ENCODE measurements at regions not wholly inside any gene's neighbourhood (a gene's known extent, or its start where the extent isn't known, plus 50 kb on each side); places are given as distances from the start of the nearest gene placed in this dataset.

DNA sequence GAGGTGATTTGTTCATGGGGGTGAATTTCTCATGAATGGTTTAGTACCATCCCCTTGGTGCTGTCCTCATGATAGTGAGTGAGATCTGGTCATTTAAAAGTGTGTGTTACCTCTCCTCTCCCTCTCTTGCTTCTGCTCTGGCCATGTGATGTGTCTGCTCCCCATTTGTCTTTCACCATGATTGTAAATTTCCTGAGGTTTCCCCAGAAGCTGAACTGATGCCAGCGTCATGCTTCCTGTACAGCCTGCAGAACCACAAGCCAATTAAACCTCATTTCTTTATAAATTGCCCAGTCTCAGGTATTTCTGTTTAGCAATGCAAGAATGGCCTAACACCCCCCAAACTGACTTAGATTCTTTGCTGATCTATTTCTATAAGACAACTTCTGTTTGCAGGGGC, 249.4 kb upstream of the B3GALT2 start:
- DNase-seq (ENCODE audit: low spot score), result no peak

DNA sequence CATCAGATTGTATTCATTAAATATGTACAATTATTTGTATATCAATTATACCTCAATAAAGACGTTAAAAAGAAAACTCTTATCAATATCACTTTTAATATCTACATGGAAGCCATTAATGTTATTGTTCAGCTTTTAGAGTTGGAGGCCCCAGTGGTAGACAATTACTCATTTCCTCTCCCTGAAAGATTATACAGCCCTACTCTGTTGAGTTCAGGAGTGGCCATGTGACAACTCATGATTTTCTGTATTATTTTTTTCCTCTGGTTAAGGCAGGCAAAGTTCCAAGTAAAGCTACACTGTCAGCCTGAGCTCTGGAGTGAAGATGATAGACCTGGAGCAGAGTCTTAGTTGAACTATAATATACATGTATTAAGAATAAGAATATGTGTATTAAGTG, 247.9 kb upstream of the B3GALT2 start:
- DNase-seq (ENCODE audit: low spot score), result no peak

DNA sequence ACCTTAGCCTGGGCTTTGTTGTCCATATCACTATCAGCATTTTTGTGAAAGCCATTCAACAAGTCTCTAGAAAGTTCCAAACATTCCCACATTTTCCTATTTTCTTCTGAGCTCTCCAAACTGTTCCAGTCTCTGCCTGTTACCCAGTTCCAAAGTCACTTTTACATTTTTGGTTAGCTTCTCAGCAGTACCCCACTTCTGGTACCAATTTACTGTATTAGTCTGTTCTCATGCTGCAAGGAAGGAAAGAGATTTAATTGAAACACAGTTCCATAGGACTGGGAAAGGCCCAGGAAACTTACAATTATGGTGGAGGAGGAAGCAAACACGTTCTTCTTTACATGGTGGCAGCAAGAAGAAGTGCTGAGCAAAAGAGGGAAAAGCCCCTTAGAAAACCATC, 247.2 kb upstream of the B3GALT2 start:
- DNase-seq (ENCODE audit: low spot score), result no peak

DNA sequence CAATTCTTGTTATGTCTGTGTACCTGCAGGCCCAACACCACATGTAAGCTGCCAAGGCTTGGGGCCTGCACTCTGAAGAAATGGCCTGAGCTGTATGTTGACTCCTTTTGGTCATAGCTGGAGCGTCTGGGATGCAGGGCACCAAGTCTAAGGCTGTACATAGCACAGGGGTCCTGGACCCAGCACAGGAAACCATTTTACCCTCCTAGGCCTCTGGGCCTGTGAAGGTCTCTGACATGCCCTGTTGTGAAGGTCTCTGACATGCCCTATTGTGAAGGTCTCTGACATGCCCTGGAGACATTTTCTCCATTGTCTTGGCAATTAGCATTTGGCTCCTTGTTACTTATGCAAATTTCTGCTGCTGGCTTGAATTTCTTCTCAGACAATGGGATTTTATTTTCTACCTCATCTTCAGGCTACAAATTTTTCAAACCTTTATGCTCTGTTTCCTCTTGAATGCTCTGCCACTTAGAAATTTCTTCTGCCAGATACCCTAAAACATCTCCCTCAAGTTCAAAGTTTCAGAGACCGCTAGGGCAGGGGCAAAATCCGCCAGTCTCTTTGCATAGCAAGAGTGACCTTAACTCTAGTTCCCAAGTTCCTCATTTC, 246.7 kb upstream of the B3GALT2 start:
- DNase-seq (ENCODE audit: low spot score), result no peak

DNA sequence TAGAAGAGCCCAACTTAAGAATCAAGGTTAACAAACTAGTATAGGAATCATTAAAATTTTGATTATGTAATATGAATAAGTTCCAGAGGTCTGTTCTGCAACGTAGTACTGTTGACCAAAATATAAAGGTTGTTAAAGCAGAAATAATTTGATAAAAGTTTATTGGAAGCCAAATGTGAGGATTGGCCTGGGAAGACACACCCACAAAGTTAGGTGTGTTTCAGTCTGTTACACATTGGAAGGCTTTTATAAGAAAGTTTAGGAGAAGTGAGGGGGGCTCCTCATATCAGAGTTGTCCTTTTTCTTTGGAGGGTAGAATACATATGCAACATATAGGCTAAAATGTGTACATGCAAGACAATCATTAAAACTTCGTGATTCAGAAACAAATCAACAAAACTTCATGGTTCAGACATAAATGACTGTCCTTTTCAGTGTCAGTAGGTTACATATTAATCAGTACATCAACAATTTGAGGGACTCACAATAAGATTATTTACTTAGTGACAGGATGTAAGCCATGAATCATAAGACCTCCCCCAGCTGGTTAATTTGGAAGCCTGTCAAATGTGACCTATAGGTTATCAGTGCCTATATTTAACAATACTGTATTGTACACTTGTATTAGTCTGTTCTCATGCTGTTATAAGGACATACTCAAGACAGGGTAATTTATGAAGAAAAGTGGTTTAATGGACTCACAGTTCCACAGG, 245.0 kb upstream of the B3GALT2 start:
- no peak for DNase-seq (ENCODE audit: low spot score)

DNA sequence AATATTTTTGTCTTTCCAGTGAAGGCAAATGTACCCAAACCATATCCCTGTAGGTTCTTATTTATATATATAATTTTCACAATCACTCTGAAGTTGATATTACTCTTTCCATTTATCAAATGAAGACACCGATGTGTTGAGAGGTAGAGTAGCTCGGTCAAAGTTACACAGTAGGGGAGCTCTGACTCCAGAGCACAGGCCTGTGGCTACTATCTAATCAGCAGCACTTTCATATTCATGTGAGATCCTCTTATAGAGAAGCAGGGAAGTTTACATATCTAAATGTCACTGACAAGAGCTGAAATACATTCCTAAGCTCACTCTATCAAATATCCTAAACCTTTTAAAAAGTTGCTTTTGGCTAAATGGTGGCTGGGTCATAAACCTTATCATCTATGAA, 241.1 kb upstream of the B3GALT2 start:
- DNase-seq (ENCODE audit: low spot score), result no peak

DNA sequence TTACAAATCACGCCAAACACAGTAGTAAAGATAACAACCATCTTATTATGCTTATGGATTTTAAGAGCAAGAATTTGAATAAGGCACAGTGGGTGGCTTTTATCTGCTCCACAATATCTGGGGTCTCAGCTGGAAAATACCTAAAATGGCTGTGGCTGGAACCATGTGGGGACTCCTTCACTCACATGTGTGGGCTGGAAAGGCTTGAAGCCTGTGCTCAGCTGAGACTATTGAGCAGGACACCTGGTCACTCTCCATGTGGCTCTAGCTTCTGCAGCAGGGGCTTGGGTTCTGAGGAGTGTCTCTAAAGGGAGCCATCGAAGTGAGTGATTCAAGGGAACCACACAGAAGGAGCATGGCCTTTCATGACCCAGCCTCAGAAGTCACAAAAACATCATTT, 239.6 kb upstream of the B3GALT2 start:
- DNase-seq (ENCODE audit: low spot score), result no peak

DNA sequence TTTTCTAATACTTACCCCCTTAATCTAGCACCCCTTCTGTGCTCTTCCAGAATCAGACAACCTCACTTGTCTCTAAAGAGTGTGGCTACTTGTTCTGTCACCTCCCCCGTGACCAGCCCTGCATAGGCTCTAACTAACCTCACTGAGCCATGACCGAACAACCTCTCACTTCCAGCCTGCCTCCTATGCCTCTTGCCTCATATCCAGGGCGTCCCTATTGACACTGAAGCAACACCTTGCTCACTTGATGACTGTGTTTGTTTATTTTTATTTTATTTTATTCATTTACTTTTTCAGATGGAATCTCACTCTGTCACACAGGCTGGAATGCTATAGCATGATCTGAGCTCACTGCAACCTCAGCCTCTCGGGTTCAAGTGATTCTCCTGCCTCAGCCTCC, 235.1 kb upstream of the B3GALT2 start:
- DNase-seq (ENCODE audit: low spot score), result no peak

DNA sequence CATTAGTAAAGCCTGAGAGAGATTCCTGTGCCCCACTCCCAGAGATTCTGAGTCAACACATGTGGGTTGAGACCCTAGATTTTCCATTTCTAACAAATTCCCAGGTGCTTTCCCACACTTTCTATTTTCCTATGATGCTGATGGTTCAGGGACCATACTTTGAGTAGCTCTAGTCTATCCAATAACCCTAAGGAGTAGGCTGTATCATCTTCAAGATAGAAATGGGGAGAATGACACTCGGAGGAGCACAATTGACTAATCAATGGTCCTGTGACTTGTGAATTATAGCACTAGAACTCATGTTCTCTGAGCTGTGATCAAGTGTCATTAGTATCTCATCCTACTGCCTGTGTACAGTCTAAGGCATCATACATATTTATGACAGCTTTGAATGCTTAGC, 232.9 kb upstream of the B3GALT2 start:
- no peak for DNase-seq (ENCODE audit: low spot score)

DNA sequence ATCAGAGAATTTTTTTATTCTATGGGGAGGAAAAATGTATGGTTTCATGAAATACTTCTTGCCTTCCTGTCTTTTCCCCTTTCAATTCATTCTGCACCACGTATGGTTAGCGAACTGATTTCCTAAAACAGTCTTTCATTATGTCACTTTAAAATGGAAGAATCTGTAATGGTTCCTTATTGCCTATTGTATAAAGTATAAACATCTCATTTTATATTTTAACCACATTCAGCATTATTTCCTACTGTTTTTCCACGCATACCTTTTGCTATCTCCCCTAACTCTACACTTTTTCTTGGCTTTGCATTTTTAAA, 232.3 kb upstream of the B3GALT2 start:
- no peak for DNase-seq (ENCODE audit: low spot score)

DNA sequence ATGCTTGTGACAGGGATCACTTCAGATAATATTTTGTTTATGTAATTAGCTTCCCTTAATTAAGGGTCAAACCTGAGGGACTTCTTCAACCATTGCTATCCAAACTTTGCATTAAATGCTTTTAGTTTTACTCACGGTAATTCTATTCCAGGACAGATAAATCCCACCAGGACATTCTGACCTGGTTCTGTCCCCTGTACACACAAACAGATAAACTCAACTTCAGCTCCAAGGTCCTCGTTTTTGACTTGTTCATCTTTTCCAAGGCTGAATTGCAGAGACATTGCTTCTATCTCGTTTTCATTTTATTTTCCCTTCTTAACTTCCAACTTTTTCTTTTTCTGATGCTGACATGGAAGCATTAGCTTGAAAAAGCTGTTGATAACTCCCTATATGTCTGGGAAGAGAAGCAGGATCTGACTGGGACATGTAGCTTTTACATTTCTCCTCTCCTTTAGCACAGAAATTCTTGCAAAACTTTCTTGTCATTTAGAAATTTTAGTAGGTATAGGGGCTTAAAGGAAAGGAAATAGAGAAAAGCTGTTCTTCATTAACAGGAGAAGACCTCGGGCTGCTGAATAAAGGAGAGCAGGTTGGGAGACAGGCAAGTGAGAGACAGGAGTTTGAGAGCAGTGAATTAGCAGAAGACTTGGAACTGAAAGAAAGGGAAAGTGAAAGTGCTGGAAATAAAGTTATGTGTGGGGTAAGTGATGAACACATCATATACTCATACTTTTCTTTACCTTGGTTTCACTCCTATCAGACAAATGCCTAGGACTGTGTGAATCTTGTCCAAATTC, 231.7 kb upstream of the B3GALT2 start:
- DNase-seq (ENCODE audit: low spot score), result peak; percentile 27

DNA sequence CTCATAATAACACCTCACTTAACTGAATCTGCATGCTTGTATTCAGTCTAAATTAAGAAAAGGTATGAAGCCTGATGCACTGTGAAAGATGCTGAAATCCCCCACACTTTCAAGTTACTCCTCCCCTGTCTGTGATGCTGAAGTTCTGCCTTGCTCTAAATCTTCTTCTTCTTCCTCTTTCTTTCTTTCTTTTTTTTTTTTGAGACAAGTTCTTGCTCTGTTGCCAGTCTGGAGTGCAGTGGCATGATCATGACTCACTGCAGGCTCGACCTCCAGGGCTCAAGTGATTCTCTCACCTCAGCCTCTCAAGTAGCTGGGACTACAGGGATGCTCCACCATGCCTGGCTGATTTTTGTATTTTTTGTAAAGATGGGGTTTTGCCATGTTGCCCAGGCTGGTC, 231.0 kb upstream of the B3GALT2 start:
- DNase-seq (ENCODE audit: low spot score), result no peak

DNA sequence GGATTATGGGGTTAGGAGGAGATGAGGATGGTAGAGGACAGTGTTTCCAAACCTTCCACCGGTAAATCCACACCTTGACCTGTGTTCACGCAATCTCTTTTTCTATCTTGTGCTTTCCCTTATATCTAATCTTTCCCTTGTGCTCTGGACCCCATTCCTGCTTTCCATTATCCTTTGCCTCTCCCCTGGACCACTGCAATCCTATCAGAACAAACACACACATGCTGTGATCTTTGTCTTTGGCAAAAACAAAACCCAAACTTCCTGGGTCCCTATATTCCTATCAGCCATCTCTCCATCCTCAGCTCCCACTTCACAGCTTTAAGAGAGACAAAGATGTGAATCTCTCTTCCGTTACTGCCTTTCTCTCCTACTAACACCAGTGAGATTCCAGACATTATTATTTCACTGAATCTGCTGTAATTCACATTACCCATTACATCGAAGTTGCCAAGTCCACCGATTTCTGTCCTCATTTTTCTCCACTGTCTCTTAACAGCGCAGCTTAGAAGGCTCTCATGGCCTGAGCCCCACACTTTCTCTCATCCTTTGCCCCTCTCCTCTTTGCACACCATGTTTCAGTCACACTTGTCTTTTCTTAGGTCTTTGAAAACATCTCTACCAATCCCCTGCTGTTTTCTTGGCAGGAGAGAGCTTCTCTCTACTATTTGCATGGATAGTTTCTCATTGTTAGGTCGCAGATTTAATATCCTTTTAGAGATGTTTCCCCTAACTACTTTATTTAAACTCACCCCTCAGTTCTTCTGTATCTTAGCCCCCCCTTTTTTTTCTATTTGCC, 230.0 kb upstream of the B3GALT2 start:
- DNase-seq (ENCODE audit: low spot score), result no peak

DNA sequence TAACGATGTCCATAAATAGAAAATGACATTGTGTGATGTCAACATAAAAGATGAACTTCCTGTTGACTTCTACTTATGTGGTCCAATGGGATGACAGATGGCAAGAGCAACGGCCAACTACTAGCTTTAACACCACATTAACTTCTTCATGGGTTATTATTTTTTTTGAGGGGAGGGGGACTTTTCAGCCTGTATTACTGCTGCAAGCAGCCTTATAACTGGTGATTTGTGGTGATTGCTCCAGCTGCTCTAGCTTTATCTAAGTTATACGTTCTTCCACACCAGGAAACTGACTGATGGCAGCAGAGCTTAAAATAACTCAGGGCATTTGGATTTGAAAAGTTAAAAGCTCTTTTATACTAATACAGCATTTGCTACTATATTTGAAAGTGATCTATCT, 228.8 kb upstream of the B3GALT2 start:
- DNase-seq (ENCODE audit: low spot score), result no peak

DNA sequence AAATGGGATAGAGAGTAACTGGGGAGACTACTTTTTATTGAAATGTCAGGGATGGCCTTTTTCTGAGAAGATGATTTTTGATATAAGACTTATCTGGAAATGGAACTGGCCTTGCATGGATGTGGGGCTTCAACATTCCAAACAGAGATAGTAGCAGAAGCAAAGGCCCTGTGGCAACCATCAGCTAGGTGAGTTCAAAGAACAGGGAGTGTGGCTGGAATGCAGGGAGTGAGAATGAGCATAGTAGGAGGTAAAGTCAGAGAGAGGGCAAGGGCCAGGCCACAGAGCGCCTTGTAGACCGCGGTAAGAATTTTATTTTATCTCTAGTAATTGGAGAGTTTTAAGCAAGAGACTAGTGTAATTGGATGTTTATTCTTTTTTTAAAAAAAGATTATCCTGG, 227.0 kb upstream of the B3GALT2 start:
- no peak for DNase-seq (ENCODE audit: low spot score)

DNA sequence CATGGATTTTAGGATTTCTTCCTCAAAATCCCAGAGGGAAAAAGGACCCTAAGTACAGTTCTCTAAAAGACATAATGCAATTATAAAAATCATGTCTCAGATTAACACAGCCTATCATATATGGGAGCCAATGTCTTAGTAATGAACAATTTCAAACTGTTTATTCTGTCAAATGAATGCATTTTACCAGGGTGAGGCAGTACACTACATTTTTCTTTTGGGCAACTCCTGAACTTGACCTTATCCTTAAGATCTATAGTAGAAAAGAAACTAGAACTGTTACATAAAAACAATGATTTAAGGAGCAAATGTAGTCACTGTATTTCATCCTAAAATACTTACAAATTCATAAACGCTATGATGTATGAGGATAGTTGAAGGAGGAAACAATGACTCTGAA, 226.3 kb upstream of the B3GALT2 start:
- DNase-seq (ENCODE audit: low spot score), result no peak

DNA sequence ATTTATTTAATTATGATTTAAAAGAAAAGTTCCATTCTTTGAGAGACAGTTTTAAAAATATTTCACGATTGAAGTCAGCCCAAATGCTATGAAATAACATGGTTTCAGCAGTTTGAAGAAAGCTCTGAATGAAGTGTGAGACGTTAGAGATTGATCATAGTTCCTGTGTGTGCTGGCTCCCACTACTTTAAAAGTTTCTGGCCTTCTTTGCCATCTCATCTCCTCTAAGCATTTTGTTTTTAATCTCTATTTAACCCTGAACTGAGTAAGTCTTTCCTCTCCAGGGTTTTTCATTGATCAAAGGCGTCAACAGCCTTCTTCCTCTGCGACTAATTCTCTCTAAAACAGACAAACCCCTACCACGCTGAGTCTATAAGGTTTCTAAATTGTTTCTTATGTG, 225.3 kb upstream of the B3GALT2 start:
- no peak for DNase-seq (ENCODE audit: low spot score)

DNA sequence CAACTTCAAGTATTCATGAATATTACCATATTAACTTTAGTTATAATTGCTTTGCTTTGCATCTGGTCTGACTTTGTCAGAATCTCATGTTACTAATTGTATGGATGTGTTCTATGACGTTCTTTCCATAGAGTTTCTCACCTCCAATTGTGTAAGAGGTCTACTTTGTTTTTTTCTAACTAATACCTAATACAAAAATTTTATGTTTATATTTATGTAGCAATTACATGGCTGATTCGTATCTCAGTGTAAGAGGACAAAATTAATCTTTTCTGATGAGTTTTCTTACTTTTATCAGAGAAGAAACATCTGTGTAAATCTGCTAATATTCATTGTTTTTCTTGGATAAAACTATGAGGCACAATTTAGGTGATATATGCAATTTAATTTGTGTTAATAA, 224.8 kb upstream of the B3GALT2 start:
- DNase-seq (ENCODE audit: low spot score), result no peak

DNA sequence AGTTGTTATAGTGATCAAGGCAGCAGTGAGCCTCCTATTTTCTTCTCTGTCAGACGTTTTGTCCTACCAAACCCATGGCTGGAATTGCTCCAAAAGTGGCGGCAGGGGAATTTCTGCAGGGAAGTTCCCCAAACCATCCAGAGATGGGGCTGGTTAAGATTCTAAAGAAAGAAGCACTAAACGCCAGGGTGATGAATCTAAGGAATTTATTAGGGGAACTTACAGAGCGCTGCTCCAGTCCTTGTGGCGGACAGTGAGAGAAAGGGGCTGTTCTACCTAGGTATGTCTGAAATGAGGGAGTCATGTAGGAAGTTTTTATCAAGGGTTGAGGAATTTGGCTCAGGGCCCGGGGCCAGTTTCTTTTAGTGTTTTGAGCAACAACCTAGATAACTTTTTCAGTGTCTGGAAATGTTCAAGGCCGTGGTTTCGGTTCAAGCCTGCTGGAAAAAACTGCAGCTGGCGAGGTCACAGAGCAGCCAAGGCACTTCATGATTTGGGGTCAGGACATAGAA, 222.4 kb upstream of the B3GALT2 start:
- no peak for DNase-seq (ENCODE audit: low spot score)

DNA sequence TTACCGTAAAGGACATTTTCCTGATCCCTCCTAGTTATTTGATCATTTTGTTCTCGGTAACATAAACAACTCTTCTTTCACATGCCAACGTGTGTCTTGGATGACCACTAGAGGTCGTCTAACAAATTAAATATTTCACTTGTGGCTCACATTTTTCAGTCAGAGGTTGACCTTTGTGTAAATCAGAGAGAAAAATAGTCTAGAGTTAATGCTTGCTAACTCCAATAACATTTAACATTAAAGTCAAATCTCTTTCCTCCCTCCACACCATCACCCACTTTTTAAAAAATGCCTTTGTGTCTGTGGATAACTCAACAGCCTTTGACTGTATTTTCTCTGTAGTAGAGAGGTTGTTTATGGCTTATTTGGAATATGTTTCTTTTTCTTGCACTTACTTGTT, 220.5 kb upstream of the B3GALT2 start:
- DNase-seq (ENCODE audit: low spot score), result peak; percentile 12

DNA sequence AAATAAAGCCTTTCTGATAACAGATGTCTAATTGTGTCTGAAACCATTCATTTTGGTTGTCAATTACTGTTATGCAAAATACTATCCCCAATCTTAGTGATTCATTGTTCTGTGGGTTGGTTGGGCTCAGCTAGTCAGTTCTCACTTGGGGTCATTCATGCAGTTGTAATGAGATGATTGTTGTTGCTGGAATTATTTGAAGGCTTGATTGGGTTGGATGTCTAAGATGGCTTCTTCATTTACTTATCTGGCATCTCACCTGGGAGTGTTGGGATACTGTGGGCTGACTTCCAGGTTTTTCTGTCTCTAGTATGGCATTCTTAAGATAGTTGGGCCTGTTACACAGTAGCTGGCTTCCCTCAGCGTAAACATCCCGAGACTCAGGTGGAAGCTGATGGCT, 217.8 kb upstream of the B3GALT2 start:
- DNase-seq (ENCODE audit: low spot score), result no peak

DNA sequence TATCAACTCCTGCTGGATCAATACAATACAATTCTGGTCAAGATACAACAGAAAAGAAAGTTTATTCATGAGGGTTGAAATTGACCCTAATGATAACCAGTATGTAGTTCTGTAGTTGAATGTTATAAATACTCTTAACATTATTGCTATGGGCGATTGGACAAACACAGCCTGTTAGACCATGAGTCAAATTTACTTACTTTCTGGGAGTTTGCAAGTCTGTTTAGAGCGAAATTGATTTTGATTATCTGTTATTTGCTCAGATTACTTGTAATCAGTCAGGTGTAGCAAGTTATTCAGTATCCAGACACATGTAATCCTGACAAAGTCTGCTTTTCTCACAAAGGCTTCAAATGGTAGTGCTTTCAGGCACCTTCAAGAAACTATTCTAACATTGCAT, 216.6 kb upstream of the B3GALT2 start:
- DNase-seq (ENCODE audit: low spot score), result no peak

DNA sequence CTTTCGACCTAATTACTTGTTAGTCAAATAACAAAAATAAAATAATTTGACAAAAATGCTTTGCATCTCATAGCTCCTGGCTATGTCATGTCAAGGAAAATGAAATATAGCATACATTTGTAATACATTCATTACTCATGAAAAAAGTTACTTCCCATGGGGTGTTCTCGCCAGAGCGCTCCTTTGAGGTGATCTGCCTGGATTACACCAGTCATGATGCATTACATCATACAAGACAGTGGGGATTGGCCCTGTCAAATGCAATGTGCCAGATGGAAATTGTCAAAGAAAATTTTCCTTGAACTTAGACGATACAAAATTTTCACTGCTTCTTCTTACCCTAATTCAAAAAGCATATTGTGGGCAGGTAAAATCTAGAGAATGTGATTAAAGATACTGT, 215.6 kb upstream of the B3GALT2 start:
- no peak for DNase-seq (ENCODE audit: low spot score)
